Naive thymus-derived CD4-positive, alpha-beta T cell (primary cell): ENCODE measurements at regions not wholly inside any gene's neighbourhood (a gene's known extent, or its start where the extent isn't known, plus 50 kb on each side); places are given as distances from the start of the nearest gene placed in this dataset.

Source experiments
- ATAC-seq: fragments of 150-1000 bp; cut with Tn5 transposase; 2 replicates; pipeline ENCODE4 v1.10.0; 2021; ENCODE audit warnings: mild to moderate bottlenecking, moderate library complexity
- CTCF ChIA-PET: fragments of 350-600 bp; sonication (Branson Sonifier 250); formaldehyde crosslinking; loops from one replicate; lab custom pipeline; 2021; ENCODE audit warnings: antibody characterized with exemption; lab: Charles Lee
- POLR2A ChIA-PET: fragments of 350-600 bp; sonication (Branson Sonifier 250); formaldehyde crosslinking; loops from one replicate; lab custom pipeline; 2021; ENCODE audit warnings: antibody characterized with exemption, inconsistent platforms; lab: Charles Lee
- DNase-seq, 9 donors: peaks; one replicate each; pipeline versions ENCODE4 v3.0.0 to v3.0.0-alpha.2; 2020 to 2022; ENCODE audit warnings: mixed read lengths in 1 of 9
- H3K27ac ChIP-seq: one replicate; pipeline ENCODE4 v1.7.0; 2013; ENCODE audit warnings: mild to moderate bottlenecking, low read depth, low read length, moderate library complexity
- H3K27me3 ChIP-seq, 2 donors: one replicate each; pipeline ENCODE4 v1.7.0; 2013; ENCODE audit warnings: low read length in 2 of 2, mild to moderate bottlenecking in 2 of 2, moderate library complexity in 2 of 2; ENCODE audit not compliant: control insufficient read depth in 2 of 2, insufficient read depth in 2 of 2
- H3K36me3 ChIP-seq, 3 experiments: 1 replicate in 2 of 3; 2 replicates in 1 of 3; pipeline ENCODE4 v1.7.0; 2013; ENCODE audit warnings: low read length in 3 of 3, mild to moderate bottlenecking in 3 of 3, moderate library complexity in 1 of 3; ENCODE audit not compliant: insufficient read depth in 3 of 3, control insufficient read depth in 2 of 3
- H3K4me1 ChIP-seq, 2 donors: one replicate each; pipeline ENCODE4 v1.7.0; 2013; ENCODE audit warnings: low read length in 2 of 2, mild to moderate bottlenecking in 2 of 2, moderate library complexity in 1 of 2; ENCODE audit not compliant: control insufficient read depth in 2 of 2, insufficient read depth in 2 of 2
- H3K4me3 ChIP-seq: 2 replicates; pipeline ENCODE4 v1.7.0; 2013; ENCODE audit warnings: mild to moderate bottlenecking, low read length
- H3K9me3 ChIP-seq, 3 experiments: 1 replicate in 2 of 3; 2 replicates in 1 of 3; pipeline ENCODE4 v1.7.0; 2013; ENCODE audit warnings: low read length in 3 of 3; ENCODE audit not compliant: control insufficient read depth in 2 of 3
- H3K27ac Mint-ChIP-seq, 9 donors: one replicate each; pipeline ENCODE4 v1.8.0; 2020 to 2022; ENCODE audit warnings: mixed read lengths in 9 of 9, mild to moderate bottlenecking in 8 of 9, moderate library complexity in 5 of 9, inconsistent platforms in 2 of 9
- H3K27me3 Mint-ChIP-seq, 5 donors: one replicate each; pipeline ENCODE4 v1.8.0; 2021 to 2022; ENCODE audit warnings: mixed read lengths in 5 of 5, mild to moderate bottlenecking in 1 of 5
- H3K36me3 Mint-ChIP-seq, 5 donors: one replicate each; pipeline ENCODE4 v1.8.0; 2020 to 2022; ENCODE audit warnings: mixed read lengths in 5 of 5, mild to moderate bottlenecking in 3 of 5, inconsistent platforms in 1 of 5
- H3K4me1 Mint-ChIP-seq, 7 donors: one replicate each; pipeline ENCODE4 v1.8.0; 2020 to 2022; ENCODE audit warnings: mixed read lengths in 7 of 7, mild to moderate bottlenecking in 3 of 7, inconsistent platforms in 1 of 7
- H3K4me3 Mint-ChIP-seq, 10 donors: one replicate each; pipeline ENCODE4 v1.8.0; 2020 to 2022; ENCODE audit warnings: mild to moderate bottlenecking in 10 of 10, mixed read lengths in 10 of 10, moderate library complexity in 6 of 10, inconsistent platforms in 2 of 10
- H3K9me3 Mint-ChIP-seq, 11 donors: one replicate each; pipeline ENCODE4 v1.8.0; 2020 to 2022; ENCODE audit warnings: mixed read lengths in 11 of 11, mild to moderate bottlenecking in 4 of 11, inconsistent platforms in 1 of 11, moderate library complexity in 1 of 11
- intact Hi-C, 2 donors: fragments of 100-400 bp; cut with micrococcal nuclease; formaldehyde crosslinking; loops; one replicate each; pipeline ENCODE4 v1.15.1; 2023

DNA sequence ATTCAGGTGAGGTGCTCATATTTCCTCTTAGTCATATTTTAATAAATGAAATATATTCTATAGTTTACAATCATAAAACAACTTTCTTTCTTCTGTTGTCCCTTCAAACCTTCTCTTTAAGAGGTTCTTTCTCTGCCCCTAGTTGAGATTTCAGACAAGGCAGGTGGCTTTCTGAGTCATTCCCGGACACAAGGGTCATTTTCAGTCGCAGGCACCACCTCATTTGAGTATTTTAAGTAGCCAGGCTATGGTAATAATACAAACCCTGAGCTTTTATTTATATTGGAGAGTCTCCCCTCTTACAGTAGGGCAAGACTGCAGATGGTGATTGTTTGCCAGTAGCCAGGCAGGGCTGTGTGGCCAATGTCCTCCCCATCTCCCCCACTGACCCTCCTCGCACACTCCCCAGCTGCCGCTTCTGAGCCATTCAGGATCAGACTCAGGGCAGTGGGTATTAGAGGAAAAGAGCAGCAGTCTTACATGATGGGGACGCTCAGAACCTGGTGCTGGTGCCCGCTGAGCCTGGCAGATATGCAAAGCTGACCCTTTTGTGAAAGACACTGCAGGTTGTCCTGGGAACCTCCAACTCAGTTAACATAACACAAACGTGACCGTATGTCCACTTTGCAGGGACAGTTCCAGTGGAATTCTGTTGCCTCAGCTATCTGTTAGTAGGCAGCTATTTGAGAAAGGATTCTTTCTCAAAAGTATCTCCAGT lies 101.1 kb upstream of the BCL2L14 start:
- POLR2A ChIA-PET = interaction anchor here (0.8 kb wide), 1 partner anchor 197 kb away, joined by 3 read pairs; no protein-coding TSS in a partner anchor
- Mint-ChIP-seq H3K9me3 (peaks cover 0 to 10% (median 0%) of the 10 kb centered on the region in 11 donors), H3K27ac (peak overlapping the region in 1 of 9 donors; percentile 23), H3K27me3 (peaks cover 0 to 2% (median 0%) of the 10 kb centered on the region in 5 donors), H3K4me1 (peaks cover 0 to 24% (median 5%) of the 10 kb centered on the region in 7 donors), H3K36me3 (peaks cover 0 to 32% (median 0%) of the 10 kb centered on the region in 5 donors), H3K4me3 (no peak overlapping the region)
- CTCF ChIA-PET = interaction anchor here (0.6 to 0.7 kb wide), 2 partner anchors 16 to 1020 kb away, joined by 3 read pairs; no protein-coding TSS in a partner anchor
- ATAC-seq (no peak), DNase-seq (no peak)
- Histone ChIP-seq H3K27ac (no peak overlapping the region), H3K4me3 (no peak overlapping the region), H3K36me3 (no peaks in the 10 kb centered on the region), H3K4me1 (no peaks in the 10 kb centered on the region), H3K9me3 (no peaks in the 10 kb centered on the region), H3K27me3 (no peaks in the 10 kb centered on the region)
- intact Hi-C loops = no loop called here

DNA sequence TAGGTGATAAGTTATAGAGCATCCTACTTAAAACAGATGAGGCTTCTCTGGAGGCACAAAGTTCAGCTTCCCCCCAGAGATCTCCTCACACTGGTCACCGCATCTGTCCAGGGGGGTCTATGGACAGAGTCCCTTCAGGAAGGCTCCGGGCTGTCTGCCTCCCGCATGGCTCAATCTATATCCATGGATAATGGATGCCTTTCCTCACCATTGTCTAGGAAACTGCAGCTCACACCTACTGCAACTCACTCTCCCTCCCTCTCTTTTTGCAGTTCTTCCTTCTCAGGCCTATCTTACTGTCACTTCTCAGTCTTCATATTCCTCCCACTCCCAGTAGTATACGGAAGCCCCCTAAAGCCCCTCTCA lies 100.6 kb upstream of the BCL2L14 start:
- POLR2A ChIA-PET = interaction anchor here (0.7 kb wide), 1 partner anchor 9 kb away, joined by 3 read pairs; no protein-coding TSS in a partner anchor
- no peak for DNase-seq
- peak overlapping the region in 4 of 9 donors; percentile 0 to 56 (median 26) for H3K27ac Mint-ChIP-seq
- peaks cover 0 to 9% (median 0%) of the 10 kb centered on the region in 11 donors for H3K9me3 Mint-ChIP-seq
- no peak overlapping the region for H3K4me3 Mint-ChIP-seq
- intact Hi-C loops = no loop called here
- H3K4me1 Mint-ChIP-seq = peaks cover 0 to 24% (median 6%) of the 10 kb centered on the region in 7 donors
- Histone ChIP-seq H3K4me3 (no peak overlapping the region), H3K36me3 (no peaks in the 10 kb centered on the region), H3K27me3 (no peaks in the 10 kb centered on the region), H3K4me1 (no peaks in the 10 kb centered on the region), H3K9me3 (no peaks in the 10 kb centered on the region), H3K27ac (no peak overlapping the region)
- H3K27me3 Mint-ChIP-seq = peaks cover 0 to 2% (median 0%) of the 10 kb centered on the region in 5 donors
- ATAC-seq = no peak
- CTCF ChIA-PET = interaction anchor here (0.6 to 0.7 kb wide), 2 partner anchors 17 to 1019 kb away, joined by 3 read pairs; no protein-coding TSS in a partner anchor
- H3K36me3 Mint-ChIP-seq = peaks cover 0 to 32% (median 0%) of the 10 kb centered on the region in 5 donors

DNA sequence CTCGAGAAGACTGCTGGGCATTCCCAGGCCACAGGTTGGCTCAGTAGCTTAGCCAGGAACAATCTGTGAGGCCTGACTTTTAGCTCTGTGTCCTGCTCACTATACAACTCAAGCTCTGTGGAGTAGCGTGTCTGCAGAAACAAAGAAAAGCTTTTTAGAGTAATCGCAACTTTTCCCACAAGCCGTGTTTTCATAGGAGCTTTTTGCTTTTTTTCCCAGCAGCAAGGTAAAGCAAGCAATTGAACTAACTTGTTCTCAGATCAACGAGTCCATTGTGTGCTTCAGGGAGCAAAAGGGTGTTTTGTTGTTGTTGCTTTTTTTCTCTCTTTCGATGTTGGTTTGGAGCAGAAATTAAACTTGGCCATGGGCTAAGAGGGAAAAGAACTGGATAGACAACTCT lies 97.3 kb upstream of the BCL2L14 start:
- ChIA-PET CTCF (no interaction called here), POLR2A (no interaction called here)
- Histone ChIP-seq H3K4me3 (no peak overlapping the region), H3K27ac (no peak overlapping the region), H3K4me1 (no peaks in the 10 kb centered on the region), H3K27me3 (no peaks in the 10 kb centered on the region), H3K36me3 (no peaks in the 10 kb centered on the region), H3K9me3 (no peaks in the 10 kb centered on the region)
- H3K27ac Mint-ChIP-seq = no peak overlapping the region
- peaks cover 0 to 15% (median 0%) of the 10 kb centered on the region in 11 donors for H3K9me3 Mint-ChIP-seq
- H3K4me1 Mint-ChIP-seq = peaks cover 0 to 19% (median 4%) of the 10 kb centered on the region in 7 donors
- DNase-seq (no peak), ATAC-seq (no peak)
- intact Hi-C loops = no loop called here
- H3K36me3 Mint-ChIP-seq = peaks cover 0 to 31% (median 0%) of the 10 kb centered on the region in 5 donors
- H3K27me3 Mint-ChIP-seq = peaks cover 0 to 2% (median 0%) of the 10 kb centered on the region in 5 donors
- H3K4me3 Mint-ChIP-seq = no peak overlapping the region

DNA sequence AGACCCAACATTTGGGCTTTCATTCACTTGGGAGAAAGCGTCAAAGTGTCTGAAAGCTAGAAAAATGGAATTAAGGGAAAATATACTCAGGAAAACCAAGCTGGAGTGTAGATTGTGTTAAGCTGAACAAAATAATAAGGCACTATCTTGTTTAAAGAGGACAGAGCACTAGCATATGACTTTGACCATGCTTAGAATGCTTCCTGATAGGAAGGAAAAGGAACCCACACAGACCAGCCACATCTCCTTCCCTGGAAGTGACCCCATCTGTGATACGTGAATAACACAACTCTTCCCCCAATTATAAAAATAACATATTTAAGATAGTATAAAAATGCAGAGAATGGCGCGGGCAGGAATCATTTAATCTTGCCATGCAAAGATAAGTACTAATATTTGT lies 94.7 kb upstream of the BCL2L14 start:
- Mint-ChIP-seq H3K4me3 (no peak overlapping the region), H3K27me3 (peaks cover 0 to 2% (median 0%) of the 10 kb centered on the region in 5 donors), H3K4me1 (peaks cover 10 to 40% (median 24%) of the 10 kb centered on the region in 7 donors), H3K9me3 (peaks cover 0 to 15% (median 0%) of the 10 kb centered on the region in 11 donors), H3K27ac (peak overlapping the region in 1 of 9 donors; percentile 6), H3K36me3 (peaks cover 0 to 36% (median 0%) of the 10 kb centered on the region in 5 donors)
- Histone ChIP-seq H3K27me3 (no peaks in the 10 kb centered on the region), H3K4me3 (no peak overlapping the region), H3K4me1 (peaks cover 12 to 16% of the 10 kb centered on the region in 2 donors), H3K27ac (no peak overlapping the region), H3K36me3 (no peaks in the 10 kb centered on the region), H3K9me3 (no peaks in the 10 kb centered on the region)
- intact Hi-C loops = no loop called here
- ChIA-PET POLR2A (no interaction called here), CTCF (no interaction called here)
- no peak for DNase-seq
- no peak for ATAC-seq

DNA sequence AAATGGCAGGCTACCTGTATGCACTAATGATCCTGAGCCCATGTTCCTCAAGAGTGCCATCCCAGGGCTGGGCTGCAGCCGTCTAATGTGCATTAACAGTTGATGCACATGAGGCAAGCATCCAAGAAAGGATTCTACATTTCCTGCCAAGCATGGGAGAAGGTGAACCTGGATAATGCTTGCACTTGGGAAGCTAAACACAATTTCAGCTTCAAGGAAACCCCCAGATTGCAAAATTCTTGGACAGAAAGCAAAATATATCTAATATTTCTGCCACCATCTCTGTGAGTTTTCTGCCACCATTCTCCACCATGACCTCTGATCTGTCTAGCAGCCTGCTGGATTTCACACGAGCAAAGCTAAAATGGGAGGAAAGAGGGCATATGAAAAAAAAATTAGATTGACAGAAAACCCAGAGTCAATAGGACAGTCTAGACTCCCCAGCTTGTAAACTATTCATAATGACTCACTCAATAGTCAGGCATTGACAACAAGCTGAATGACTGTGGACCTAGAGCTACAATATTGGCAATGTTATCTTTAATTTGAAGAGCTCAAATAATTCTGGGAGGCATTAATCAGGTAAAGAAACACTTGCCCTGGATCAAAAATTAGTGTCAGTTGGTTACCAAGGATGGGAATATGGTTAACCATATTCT lies 91.9 kb upstream of the BCL2L14 start:
- peak overlapping the region in 5 of 9 donors; percentile 35 to 98 (median 86) for H3K27ac Mint-ChIP-seq
- intact Hi-C loops = no loop called here
- H3K27me3 ChIP-seq = no peaks in the 10 kb centered on the region
- peaks cover 0 to 49% (median 0%) of the 10 kb centered on the region in 5 donors for H3K36me3 Mint-ChIP-seq
- no peak overlapping the region for H3K4me3 ChIP-seq
- peak overlapping the region in 1 of 10 donors; percentile 18 for H3K4me3 Mint-ChIP-seq
- peaks cover 0 to 20% (median 0%) of the 10 kb centered on the region in 11 donors for H3K9me3 Mint-ChIP-seq
- DNase-seq (no peak), ATAC-seq (no peak)
- ChIA-PET POLR2A (interaction anchor here (0.6 to 1.3 kb wide), 2 partner anchors 31 to 322 kb away, joined by 3 to 6 read pairs; no protein-coding TSS in a partner anchor), CTCF (no interaction called here)
- no peaks in the 10 kb centered on the region for H3K9me3 ChIP-seq
- H3K36me3 ChIP-seq = no peaks in the 10 kb centered on the region
- peaks cover 0 to 2% (median 0%) of the 10 kb centered on the region in 5 donors for H3K27me3 Mint-ChIP-seq
- H3K4me1 Mint-ChIP-seq = peaks cover 28 to 65% (median 48%) of the 10 kb centered on the region in 7 donors
- H3K27ac ChIP-seq = no peak overlapping the region
- peaks cover 23 to 28% of the 10 kb centered on the region in 2 donors for H3K4me1 ChIP-seq

DNA sequence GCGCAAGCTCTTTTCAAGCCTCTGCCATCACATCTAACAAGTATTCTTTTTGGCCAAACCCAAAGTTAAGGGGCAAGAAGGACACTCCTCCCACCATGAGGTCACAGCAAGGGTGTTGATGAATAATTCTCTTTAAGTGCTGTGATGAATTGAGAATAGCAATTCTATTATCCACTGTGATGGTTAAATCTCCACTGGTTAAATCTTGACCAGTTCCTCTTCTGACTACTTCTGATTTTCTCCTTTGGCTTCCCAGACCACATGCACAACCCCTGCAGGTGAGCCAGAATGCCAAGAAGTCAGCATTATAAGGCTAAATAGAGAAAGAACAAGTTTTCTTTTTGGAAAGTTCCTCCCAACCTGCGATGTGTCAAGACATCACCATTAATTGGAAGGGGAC lies 90.6 kb upstream of the BCL2L14 start:
- ChIA-PET CTCF (interaction anchor here (0.9 kb wide), 2 partner anchors 21 to 52 kb away, joined by 3 read pairs; no protein-coding TSS in a partner anchor), POLR2A (interaction anchor here (1.3 kb wide), 1 partner anchor 30 kb away, joined by 3 read pairs; no protein-coding TSS in a partner anchor)
- peaks cover 0 to 2% (median 0%) of the 10 kb centered on the region in 5 donors for H3K27me3 Mint-ChIP-seq
- ATAC-seq (no peak), DNase-seq (no peak)
- Histone ChIP-seq H3K9me3 (no peaks in the 10 kb centered on the region), H3K27ac (peak overlapping the region; percentile 52), H3K36me3 (no peaks in the 10 kb centered on the region), H3K27me3 (no peaks in the 10 kb centered on the region), H3K4me3 (peak overlapping the region; percentile 25), H3K4me1 (peaks cover 23 to 28% of the 10 kb centered on the region in 2 donors)
- H3K4me1 Mint-ChIP-seq = peaks cover 26 to 65% (median 48%) of the 10 kb centered on the region in 7 donors
- intact Hi-C loops = loop anchor here (2.0 to 10.0 kb wide), 2 partner anchors 19 to 1765 kb away; partner anchors contain the start of gene GABARAPL1 (in 1 of the 2)
- H3K4me3 Mint-ChIP-seq = peak overlapping the region in 5 of 10 donors; percentile 5 to 63 (median 48)
- H3K36me3 Mint-ChIP-seq = peaks cover 0 to 47% (median 0%) of the 10 kb centered on the region in 5 donors
- H3K9me3 Mint-ChIP-seq = peaks cover 0 to 23% (median 0%) of the 10 kb centered on the region in 11 donors
- peak overlapping the region in 8 of 9 donors; percentile 2 to 98 (median 78) for H3K27ac Mint-ChIP-seq
